Loucy (cell line): ENCODE measurements at regions not wholly inside any gene's neighbourhood (a gene's known extent, or its start where the extent isn't known, plus 50 kb on each side); places are given as distances from the start of the nearest gene placed in this dataset.

Source experiments
- EZH2phosphoT487 ChIP-seq: fragments of 200-600 bp; IDR thresholded peaks from 2 replicates; pipeline ENCODE4 v1.6.1; 2018; ENCODE audit warnings: antibody characterized with exemption, mild to moderate bottlenecking, moderate library complexity, borderline replicate concordance
- TF ChIP-seq, protein P1 (sequence below): fragments of 200-600 bp; sonication (generic); conservative IDR thresholded peaks from 2 replicates; pipeline ENCODE4 v1.5.1; 2014; ENCODE audit warnings: mild to moderate bottlenecking, antibody characterized with exemption, low read length

DNA sequence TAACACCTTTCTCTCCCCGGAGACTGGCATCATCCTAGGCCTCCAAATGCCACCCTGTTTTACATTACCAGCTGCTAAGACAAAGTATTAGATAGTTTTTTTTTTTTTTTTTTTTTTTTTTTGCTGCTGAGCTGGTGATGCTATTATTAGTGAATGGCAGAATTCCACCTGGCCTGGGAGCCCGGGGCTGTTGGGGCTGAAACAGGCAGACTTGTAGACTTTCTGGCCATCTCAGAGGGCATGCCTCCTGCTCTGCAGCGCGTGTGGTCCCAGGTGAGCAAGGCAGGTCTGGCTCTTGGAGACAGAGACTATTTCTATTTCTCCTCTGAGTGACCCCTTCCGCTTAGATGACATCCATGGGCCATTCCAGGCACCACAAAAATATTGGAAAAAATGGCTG is 104.2 kb downstream of the EMX2 start:
- TF ChIP-seq, protein P1, sequence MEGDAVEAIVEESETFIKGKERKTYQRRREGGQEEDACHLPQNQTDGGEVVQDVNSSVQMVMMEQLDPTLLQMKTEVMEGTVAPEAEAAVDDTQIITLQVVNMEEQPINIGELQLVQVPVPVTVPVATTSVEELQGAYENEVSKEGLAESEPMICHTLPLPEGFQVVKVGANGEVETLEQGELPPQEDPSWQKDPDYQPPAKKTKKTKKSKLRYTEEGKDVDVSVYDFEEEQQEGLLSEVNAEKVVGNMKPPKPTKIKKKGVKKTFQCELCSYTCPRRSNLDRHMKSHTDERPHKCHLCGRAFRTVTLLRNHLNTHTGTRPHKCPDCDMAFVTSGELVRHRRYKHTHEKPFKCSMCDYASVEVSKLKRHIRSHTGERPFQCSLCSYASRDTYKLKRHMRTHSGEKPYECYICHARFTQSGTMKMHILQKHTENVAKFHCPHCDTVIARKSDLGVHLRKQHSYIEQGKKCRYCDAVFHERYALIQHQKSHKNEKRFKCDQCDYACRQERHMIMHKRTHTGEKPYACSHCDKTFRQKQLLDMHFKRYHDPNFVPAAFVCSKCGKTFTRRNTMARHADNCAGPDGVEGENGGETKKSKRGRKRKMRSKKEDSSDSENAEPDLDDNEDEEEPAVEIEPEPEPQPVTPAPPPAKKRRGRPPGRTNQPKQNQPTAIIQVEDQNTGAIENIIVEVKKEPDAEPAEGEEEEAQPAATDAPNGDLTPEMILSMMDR = no peak
- no peak for TF ChIP-seq EZH2phosphoT487
